SKM-1 (cell line): ENCODE measurements at regions not wholly inside any gene's neighbourhood (a gene's known extent, or its start where the extent isn't known, plus 50 kb on each side); places are given as distances from the start of the nearest gene placed in this dataset.
A peak's percentile ranks its signal among the peaks of the same experiment; 100 is the strongest.
"Not testable (repeated sequence)": the region's sequence is repeated elsewhere in the genome, so short reads cannot be mapped to it uniquely, and the experiment has no call there.

Source experiments
- DNase-seq: peaks from one replicate; lab custom pipeline; 2025; ENCODE audit not compliant: unreplicated experiment; lab: John Stamatoyannopoulos, UW

DNA sequence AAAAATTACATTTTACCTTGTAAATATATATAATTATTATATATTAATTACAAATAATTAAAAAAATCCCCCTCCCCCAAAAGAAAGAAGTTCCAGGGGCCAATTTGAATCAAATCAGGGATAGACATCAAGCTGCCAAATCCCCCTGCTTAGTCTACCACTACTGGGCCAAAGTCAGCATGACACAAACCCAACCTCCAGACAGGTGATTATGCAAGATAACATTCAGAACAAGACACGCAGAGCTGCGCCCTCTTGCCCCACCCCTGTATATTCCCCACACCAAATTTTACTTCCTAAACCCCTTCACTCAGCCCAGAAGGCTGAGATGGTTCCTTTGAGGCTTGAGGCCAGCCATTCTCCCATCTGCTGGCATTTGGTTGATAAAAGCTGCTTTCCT lies 2059.1 kb upstream of the CDH6 start:
- DNase-seq: no peak

DNA sequence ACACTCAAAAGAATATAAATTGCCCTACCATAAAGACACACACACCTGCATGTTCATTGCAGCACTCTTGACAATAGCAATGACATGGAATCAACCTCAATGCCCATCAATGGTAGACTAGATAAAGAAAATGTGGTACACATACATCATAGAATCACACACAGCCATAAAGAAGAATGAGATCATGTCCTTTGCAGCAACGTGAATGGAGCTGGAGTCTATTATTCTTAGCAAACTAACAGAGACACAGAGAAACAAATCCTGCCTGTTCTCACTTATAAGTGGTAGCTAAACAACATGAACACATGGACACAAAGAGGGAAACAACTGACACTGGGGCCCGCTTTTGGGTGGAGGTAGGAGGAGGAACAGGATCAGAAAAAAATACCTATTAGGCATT lies 2062.2 kb upstream of the CDH6 start:
- no peak for DNase-seq

DNA sequence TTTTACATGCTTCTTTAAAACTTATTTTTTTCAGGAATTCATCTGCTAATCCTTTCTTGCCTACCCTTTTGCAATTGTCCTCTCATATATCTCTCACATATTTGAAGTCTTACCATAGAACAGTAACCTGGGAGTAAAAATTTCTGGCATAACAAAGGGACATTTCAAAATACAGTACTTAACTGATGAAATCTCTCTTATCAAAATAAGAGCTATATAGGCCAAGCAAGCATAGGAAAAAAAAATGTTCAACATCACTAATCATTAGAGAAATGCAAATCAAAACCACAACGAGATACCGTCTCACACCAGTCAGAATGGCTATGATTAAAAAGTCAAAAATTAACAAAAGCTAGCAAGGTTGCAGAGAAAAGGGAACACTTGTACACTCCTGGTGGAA lies 2062.7 kb upstream of the CDH6 start:
- no peak for DNase-seq

DNA sequence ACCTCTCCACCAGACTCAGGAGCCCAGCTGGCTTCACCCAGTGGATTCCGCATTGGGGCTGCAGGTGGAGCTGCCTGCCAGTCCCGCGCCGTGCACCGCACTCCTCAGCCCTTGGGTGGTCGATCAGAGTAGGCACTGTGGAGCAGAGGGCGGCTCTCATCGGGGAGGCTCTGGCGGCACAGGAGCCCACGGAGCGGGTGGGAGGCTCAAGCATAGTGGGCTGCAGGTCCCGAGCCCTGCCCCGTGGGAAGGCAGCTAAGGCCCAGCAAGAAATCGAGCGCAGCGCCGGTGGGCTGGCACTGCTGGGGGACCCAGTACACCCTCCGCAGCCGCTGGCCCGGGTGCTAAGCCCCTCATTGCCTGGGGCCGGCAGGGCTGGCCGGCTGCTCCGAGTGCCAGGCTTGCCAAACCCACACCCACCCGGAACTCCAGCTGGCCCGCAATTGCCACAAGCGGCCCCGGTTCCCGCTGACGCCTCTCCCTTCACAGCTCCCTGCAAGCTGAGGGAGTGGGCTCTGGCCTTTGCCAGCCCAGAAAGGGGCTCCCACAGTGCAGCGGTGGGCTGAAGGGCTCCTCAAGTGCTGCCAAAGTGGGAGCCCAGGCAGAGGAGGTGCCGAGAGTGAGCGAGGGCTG lies 2065.8 kb upstream of the CDH6 start:
- not testable (repeated sequence) for DNase-seq

DNA sequence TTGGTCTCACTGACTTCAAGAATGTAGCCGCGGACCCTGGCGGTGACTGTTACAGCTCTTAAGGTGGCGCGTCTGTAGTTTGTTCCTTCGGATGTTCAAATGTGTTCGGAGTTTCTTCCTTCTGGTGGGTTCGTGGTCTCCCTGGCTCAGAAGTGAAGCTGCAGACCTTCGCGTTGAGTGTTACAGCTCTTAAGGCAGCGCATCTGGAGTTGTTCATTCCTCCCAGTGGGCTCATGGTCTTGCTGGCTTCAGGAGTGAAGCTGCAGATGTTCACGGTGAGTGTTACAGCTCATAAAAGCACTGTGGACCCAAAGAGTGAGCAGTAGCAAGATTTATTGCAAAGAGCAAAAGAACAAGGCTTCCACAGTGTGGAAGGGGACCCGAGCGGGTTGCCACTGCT lies 2067.0 kb upstream of the CDH6 start:
- DNase-seq: not testable (repeated sequence)

DNA sequence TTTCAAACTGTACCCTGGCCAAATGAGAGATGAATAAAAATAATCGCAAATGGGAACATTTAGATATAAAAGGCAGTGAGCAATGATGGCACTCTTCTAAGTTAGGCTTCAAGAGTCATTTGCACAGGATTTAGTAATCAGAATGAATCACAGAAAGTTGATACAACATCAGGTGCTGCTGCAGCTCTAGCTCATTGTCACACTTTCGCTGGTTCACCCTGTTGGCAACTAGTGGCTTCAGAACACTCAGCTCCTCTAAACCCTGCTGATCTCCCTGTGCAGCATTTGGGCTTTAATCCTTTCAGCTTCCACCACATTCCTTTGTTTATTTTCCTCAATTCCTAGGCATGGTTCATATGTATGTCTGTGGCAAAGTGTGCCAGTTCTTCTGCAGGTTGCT lies 2071.2 kb upstream of the CDH6 start:
- no peak for DNase-seq

DNA sequence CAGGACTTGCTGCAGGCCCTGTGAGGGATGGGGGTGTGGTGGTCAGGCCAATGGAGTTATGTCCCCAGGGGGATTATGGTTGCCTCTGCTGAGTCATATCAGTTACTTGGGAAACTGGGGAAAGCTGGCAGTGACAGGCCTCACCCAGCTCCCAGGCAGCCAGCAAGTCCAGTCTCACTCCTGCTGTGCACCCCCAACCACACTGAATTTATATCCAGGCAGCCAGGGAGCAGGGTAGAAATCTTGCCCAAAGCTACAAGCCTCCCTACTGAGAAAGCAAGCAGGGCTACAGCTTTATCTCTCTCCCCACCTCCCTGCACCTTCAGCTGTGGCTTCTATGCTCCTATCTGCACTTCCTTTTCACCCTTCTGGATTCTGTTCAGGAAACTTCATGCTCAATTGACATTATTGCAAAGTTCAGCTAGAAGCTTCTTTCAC lies 2076.0 kb upstream of the CDH9 start:
- no peak for DNase-seq

DNA sequence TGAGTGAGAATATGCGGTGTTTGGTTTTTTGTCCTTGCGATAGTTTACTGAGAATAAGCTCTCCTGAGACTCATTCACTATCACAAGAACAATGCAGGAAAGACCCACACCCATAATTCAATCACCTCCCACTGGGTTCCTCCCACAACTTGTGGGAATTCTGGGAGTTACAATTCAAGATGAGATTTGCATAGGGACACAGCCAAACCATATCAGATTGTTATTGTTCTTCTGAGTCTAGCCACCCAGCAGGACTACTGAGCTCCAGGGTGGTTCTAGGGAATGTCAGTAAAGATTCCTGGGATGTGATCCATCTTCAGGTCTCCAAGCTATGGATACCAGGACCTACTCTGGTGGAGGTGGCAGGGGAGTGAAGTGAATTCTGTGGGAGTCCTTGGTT lies 2075.1 kb upstream of the CDH9 start:
- DNase-seq: no peak

DNA sequence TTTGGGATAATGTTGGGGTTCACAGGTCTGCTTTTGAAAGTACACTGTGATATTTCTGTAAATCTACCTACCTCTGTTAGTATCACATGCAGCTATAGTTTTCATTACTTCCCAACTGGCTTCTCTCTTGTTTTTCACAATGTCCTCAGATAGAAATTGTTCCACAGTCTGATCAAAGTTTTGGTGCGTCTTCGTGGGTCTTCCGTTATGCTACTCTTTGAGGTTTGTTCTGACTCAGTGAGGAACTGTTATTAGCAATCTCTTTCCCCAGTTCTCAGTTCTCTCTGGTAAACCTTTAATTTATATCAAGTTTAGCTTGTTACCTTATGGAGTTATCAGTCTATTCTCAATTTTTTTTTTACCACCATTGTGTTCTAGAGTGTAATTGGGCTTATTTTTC lies 2061.2 kb upstream of the CDH9 start:
- no peak for DNase-seq

DNA sequence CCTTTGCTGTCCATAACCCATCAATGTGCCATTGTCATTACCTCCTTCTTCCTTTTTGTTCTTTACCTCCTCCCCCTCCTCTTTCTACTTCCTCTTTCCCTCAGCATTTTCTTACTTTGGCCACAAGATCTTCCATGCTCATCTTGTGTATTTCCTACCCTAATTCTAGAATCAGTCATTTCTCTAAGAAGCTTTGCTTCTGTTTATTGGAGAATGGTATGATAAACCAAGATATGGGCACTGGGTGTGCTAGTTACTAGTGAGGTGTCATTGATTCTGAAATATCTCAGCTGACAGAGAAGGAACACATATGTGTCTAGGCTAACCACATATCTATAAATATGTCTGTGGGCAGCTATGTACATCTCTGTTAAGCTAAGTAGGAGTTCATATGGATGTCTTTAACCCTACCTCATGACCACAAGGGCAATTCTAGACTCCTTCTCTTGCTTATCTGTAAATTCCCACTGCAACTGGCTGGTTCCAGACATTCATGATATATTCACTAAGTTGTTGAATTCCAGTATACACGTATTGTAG lies 2051.3 kb upstream of the CDH9 start:
- peak; percentile 10 for DNase-seq

DNA sequence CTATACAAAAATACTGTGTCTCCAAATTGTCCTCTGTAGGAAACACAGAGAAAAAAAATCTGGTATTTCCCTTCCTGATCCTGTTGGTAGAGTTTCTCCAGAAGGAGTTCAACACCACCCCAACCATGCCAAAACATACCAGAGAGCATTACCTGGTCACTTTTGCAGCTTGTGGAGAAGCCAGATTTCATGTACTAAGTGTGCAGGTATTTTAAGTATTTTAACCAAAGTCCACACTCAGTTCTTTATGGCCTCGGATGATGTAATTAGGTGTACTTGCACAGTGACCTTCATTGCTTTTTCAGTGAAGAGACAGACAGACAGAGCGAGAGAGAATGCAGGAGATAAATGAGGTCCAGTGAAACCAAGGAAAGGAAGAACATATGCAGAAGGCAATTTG lies 2046.8 kb upstream of the CDH9 start:
- no peak for DNase-seq

DNA sequence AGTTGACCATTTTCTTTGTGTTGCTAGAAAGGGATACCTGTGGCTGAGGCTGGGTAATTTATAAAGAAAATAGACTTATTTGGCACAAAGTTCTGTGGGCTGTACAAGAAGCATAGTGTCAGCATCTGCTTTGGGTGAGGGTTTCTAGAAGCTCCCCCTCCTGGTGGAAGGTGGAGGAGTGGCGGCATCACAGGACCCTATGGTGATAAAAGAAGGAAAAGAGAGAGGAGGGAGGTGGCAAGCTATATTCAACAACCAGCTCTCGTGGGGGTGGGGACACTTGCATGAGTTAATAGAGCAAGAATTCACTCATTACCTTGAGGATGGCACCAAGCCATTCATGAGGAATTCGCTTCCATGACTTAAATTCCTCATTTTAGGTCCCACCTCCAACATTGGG lies 2041.4 kb upstream of the CDH9 start:
- no peak for DNase-seq

DNA sequence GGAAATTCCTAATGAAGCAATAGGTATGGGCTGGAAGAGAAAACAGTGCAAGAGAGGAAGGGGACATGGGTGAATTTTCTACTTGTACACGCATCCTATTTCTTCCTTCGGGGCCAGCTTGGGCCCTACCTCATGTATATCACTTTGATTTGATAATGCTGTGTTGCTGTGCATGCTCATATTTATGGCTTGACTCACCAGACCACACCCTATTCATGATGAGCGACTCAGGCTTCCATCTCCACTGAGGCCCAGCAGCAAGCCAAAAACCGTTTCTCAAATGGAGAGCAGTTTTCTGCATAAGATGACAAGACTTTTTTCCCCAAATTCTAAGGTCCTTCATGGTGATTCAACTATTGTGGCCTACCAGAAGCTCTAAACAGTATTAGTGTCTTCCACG lies 2039.1 kb upstream of the CDH9 start:
- DNase-seq: no peak

DNA sequence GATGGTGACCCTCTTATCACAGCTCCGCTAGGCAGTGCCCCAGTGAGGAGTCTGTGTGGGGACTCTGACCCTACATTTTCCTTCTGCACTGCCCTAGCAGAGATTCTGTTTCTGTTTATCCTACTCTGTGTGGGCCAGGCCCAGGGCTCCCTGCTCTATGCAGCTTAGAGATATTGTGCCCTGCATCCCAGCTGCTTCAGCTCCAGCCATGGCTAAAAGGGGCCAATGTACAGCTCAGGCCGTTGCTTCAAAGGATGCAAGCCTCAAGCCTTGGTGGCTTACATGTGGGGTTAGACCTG lies 2030.7 kb upstream of the CDH9 start:
- no peak for DNase-seq

DNA sequence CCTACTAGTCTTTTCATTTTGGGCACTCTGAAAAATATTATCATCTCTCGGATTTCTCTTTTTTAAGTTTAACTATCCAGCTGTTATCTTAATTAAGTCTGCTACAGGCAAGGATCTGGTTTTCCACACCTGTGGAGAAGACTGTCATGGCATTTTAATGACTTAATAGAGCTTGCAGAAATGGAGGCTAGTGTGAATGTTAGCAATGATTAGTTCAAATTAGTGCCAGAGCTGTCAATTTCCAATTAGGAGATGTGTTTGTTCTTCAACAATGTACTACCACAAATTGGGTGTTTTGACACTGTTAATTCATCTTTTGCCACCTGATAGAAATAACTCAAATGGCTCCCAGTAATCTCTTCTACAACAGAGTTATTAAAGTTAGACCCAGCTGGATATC lies 2023.0 kb upstream of the CDH9 start:
- DNase-seq: no peak

DNA sequence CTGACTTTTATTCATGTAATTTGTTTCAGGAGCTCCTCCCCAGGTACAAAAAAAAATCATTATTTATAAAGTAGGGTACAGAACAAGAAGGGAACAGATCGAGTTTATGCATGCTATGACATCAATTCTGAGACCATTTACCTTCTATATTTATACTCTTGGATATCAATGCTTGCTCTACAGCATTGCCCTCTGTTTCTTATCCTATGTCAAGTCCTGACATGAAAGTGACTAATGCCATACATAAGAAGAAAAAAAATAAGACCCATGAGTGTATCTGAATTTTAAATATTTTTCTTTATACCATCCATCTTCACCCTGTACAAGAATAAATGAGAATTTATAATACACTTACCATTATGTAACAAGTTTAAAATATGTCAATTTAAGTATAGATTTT lies 2016.3 kb upstream of the CDH9 start:
- DNase-seq: no peak

DNA sequence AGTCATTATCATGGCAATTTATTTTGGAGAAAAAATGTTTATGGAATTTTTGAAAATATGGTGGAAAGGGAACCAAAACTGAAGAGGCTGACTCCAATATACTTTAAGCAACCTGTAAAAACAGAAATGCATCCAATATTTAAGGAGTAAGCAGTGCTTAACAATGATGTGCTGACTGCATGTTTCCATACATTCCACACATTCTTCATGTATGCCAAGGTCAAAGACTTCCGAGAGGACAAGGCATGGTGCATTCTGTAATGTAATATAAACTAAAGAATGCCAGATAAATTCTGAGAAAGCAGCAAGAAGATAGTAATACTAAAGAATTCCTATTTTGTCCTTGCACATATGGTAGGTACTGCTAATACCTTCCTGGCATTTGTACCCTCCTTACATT lies 2015.9 kb upstream of the CDH9 start:
- no peak for DNase-seq

DNA sequence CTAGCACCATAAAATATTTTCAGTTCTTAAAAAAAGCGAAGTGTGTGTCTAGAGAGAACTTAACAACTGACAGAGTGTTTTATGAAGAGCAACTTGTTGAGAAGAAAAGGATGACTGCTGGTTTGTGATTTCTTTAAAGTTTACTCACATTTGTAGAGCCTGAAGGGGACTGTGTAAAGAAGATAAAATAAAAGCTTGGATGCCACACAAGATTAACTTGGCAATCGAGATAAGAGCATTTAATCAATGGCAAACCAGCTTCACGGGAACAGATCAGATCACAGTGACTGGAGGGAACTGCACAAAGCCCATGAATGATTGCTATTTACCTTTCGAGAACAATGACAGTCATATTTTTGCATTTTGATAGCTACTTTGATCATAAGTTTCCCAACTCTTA lies 2013.1 kb upstream of the CDH9 start:
- DNase-seq: no peak

DNA sequence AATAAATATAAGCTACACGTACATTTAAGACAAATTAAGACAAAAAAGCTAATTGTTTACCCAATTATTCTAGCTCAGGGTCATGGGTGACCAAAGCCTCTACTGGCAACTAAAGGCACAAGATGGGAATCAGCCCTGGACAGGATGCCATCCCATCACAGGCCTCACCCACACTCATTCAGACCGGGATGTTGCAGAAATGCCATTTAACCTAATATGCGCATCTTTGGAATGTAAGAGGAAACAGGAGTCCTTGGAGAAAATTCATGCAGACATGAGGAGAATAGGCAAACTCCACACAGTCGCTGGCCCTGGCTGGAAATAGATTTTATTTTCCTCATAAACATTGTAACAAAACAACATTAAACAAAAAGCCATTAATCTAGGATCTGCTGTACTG lies 2003.8 kb upstream of the CDH9 start:
- no peak for DNase-seq

DNA sequence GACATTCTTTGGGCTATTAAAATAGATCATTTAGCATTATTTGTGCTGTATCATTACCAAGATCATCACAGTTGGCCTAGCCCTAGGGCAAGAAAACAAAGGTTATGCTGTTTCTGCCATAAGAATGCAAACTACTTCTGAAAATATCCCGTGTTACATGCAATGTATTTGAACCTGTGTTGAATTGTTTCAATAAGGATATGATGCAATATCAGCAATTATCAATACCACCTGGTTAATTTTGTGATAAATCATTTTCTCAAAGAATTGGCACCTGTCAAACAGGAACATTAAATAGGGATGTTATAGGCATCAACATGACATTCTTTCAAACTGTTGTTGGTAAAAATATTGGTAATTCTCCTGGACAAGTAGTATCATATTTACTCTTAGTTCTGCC lies 2002.0 kb upstream of the CDH9 start:
- no peak for DNase-seq

DNA sequence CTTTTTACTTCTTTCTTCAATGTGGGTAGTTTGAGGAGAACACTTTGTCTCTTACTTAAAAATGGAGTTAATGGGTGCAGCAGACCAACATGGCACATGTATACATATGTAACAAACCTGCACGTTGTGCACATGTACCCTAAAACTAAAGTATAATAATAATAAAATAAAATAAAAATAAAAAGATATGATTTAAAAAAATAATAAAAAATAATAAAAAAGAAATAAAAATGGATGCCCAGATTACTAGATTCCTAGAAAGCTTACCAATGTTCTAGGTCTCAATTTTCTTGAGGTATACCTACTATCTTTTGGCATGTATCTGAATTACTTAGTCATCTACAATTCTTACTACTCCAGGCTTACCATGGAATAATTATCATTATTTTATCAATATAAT lies 2001.6 kb upstream of the CDH9 start:
- DNase-seq: no peak

DNA sequence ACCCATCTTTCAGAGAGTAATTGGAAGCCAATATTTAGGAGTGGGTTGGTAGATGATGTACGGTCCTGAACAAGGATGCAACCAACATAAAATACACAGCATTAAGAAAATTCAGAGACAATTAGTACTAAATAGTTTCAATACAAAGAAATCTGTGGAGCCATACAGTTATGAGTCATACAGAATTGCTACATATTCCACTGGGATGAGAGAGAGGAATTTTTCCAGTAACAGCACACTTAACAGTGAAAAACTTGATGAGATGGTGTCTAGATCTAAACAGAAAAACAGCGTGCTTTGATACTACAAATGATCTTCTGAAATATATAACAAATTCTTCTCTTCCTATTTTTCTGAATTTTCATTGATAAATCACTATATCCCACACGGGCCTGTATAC lies 1999.3 kb upstream of the CDH9 start:
- no peak for DNase-seq

DNA sequence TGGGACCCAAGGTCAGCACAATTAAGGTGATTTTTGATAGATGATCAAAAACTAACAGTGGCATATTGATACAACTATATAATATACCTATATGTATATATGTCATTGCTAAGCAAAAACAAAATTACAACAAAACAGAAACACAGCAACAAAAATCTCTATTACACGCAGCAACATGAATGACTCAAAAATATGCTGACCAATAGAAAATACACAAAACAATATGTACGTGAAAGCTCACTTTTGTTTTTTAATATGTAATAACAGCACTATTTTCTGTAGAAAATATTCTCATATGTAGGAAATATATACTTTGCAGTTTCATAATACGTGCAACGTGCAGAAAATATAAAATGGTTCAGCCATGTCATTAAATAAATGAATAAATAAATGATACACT lies 1985.7 kb upstream of the CDH9 start:
- DNase-seq: no peak

DNA sequence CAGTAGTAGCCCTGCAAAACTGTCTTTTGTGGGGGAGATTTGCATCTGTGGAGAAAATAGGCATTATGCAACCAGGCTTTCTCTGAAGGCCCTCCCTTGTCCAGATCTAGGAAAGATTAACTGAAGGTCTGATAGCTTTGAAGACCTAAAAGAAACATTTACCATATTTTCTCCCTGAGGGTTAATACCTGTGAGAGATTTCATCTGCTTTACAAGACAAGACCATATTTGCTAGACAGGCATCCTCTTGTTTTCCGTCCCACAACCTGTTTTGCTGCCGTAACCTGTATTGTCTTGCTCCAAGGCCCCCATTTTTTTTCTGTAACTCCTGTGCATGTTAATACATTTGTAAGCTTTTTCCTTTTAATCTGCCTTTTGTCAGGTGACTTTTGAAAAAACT lies 1985.2 kb upstream of the CDH9 start:
- DNase-seq: no peak
